ENCODE measurements at regions not wholly inside any gene's neighbourhood (a gene's known extent, or its start where the extent isn't known, plus 50 kb on each side); places are given as distances from the start of the nearest gene placed in this dataset.

- no peak for DNase-seq
Observed at GRCh38 chr5:145237843-145238242, 597.3 kb downstream of the PRELID2 start.

GRCh38 chr5:145236983-145237382, 598.2 kb downstream of the PRELID2 start:
- no peak for DNase-seq

GRCh38 chr5:145236127-145236526, 599.0 kb downstream of the PRELID2 start:
- DNase-seq = no peak

- DNase-seq = no peak
Observed at GRCh38 chr5:145233461-145233860, 601.7 kb downstream of the PRELID2 start.

- no peak for DNase-seq
Observed at GRCh38 chr5:145230781-145231180, 604.4 kb downstream of the PRELID2 start.

- DNase-seq = no peak
Observed at GRCh38 chr5:145228564-145228963, 606.6 kb downstream of the PRELID2 start.

GRCh38 chr5:145227881-145228280, 607.3 kb downstream of the PRELID2 start:
- DNase-seq = no peak

- no peak for DNase-seq
Observed at GRCh38 chr5:145226726-145227125, 608.4 kb downstream of the PRELID2 start.

GRCh38 chr5:145225529-145225928, 609.6 kb downstream of the PRELID2 start:
- no peak for DNase-seq

- DNase-seq = no peak
Observed at GRCh38 chr5:145223582-145223981, 611.6 kb downstream of the PRELID2 start.

- no peak for DNase-seq
Observed at GRCh38 chr5:145222622-145223021, 612.5 kb downstream of the PRELID2 start.

GRCh38 chr5:145221416-145221815, 613.7 kb downstream of the PRELID2 start:
- DNase-seq = no peak

GRCh38 chr5:145220481-145220880, 614.7 kb downstream of the PRELID2 start:
- DNase-seq = no peak

- no peak for DNase-seq
Observed at GRCh38 chr5:145218982-145219381, 616.2 kb downstream of the PRELID2 start.

GRCh38 chr5:145218019-145218418, 617.1 kb downstream of the PRELID2 start:
- no peak for DNase-seq

GRCh38 chr5:145210020-145210419, 625.1 kb downstream of the PRELID2 start:
- DNase-seq = no peak

GRCh38 chr5:145205546-145205945, 629.6 kb downstream of the PRELID2 start:
- DNase-seq = no peak

GRCh38 chr5:145204743-145205142, 630.4 kb downstream of the PRELID2 start:
- no peak for DNase-seq

- no peak for DNase-seq
Observed at GRCh38 chr5:145203193-145203592, 631.9 kb downstream of the PRELID2 start.

- DNase-seq = peak; percentile 31
Observed at GRCh38 chr5:145198525-145199260, 636.4 kb downstream of the PRELID2 start.

GRCh38 chr5:145189746-145190145, 645.4 kb downstream of the PRELID2 start:
- no peak for DNase-seq

GRCh38 chr5:145180371-145180770, 654.8 kb downstream of the PRELID2 start:
- DNase-seq = no peak

GRCh38 chr5:145178641-145179523, 656.3 kb downstream of the PRELID2 start:
- no peak for DNase-seq

- DNase-seq = no peak
Observed at GRCh38 chr5:145176041-145176440, 659.1 kb downstream of the PRELID2 start.

Measured in amniotic stem cell (primary cell).